Progenitor cell of endocrine pancreas (in vitro differentiated cells): ENCODE measurements at regions not wholly inside any gene's neighbourhood (a gene's known extent, or its start where the extent isn't known, plus 50 kb on each side); places are given as distances from the start of the nearest gene placed in this dataset.

Experiments
- DNase-seq: peaks from one replicate; pipeline ENCODE4 v3.0.0; 2021; ENCODE audit warnings: low spot score; ENCODE audit not compliant: unreplicated experiment
- H3K27ac Mint-ChIP-seq: 2 replicates; pipeline ENCODE4 v1.8.0; 2021; ENCODE audit warnings: mild to moderate bottlenecking, moderate library complexity, mixed read lengths
- H3K27me3 Mint-ChIP-seq: 2 replicates; pipeline ENCODE4 v1.8.0; 2021; ENCODE audit warnings: mixed read lengths
- H3K36me3 Mint-ChIP-seq: 2 replicates; pipeline ENCODE4 v1.8.0; 2022; ENCODE audit warnings: mixed read lengths; ENCODE audit not compliant: insufficient read depth
- H3K4me1 Mint-ChIP-seq: 2 replicates; pipeline ENCODE4 v1.8.0; 2021; ENCODE audit warnings: low read depth, mixed read lengths
- H3K4me3 Mint-ChIP-seq: 2 replicates; pipeline ENCODE4 v1.8.0; 2021; ENCODE audit warnings: low read depth, mild to moderate bottlenecking, moderate library complexity, mixed read lengths
- H3K9me3 Mint-ChIP-seq: 2 replicates; pipeline ENCODE4 v1.8.0; 2021; ENCODE audit warnings: low read depth, mixed read lengths
- TF ChIP-seq, protein P1 (sequence below): fragments of 200-600 bp; sonication (generic); IDR thresholded peaks from one replicate; pipeline ENCODE4 v1.5.0; 2021; ENCODE audit warnings: antibody characterized with exemption, mild to moderate bottlenecking; ENCODE audit not compliant: unreplicated experiment

DNA sequence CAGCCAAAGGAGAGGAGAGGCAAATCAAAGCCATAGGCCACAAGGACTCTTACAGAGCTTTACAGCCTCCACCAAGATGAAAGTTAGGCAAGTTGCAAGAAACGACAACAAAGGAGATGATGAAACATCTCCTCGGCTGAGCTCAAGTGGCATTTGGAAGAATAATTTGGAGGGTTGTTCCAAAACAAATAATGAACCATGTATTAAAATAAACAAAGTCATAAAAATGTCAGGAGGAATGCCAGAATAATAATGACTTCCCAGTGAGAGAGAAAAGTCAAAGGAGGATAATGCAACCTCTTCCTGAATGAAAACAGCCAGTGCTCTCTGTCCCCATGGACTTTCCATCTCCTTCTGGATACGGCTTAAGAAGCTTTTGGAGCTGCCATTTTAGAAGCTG is 371.4 kb upstream of the ID4 start:
- no peak overlapping the region for H3K4me3 Mint-ChIP-seq
- TF ChIP-seq, protein P1, sequence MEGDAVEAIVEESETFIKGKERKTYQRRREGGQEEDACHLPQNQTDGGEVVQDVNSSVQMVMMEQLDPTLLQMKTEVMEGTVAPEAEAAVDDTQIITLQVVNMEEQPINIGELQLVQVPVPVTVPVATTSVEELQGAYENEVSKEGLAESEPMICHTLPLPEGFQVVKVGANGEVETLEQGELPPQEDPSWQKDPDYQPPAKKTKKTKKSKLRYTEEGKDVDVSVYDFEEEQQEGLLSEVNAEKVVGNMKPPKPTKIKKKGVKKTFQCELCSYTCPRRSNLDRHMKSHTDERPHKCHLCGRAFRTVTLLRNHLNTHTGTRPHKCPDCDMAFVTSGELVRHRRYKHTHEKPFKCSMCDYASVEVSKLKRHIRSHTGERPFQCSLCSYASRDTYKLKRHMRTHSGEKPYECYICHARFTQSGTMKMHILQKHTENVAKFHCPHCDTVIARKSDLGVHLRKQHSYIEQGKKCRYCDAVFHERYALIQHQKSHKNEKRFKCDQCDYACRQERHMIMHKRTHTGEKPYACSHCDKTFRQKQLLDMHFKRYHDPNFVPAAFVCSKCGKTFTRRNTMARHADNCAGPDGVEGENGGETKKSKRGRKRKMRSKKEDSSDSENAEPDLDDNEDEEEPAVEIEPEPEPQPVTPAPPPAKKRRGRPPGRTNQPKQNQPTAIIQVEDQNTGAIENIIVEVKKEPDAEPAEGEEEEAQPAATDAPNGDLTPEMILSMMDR = no peak

DNA sequence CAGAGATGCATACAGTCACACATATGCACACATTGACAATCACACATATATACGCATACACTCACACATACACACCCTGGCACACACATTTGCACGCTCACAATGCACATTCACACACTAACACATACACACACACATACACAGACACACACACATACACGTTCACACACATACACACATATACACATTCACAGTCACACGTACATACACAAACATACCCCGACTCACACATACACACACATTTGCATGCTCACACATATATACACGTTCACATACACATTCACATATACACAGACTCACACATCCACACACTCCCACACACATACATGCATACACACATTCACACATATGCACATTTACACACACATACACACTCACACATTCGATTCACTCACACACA is 366.8 kb upstream of the ID4 start:
- Mint-ChIP-seq H3K27ac (no peak overlapping the region), H3K4me1 (peaks cover 5% of the 10 kb centered on the region), H3K4me3 (no peak overlapping the region), H3K9me3 (peaks cover 10% of the 10 kb centered on the region), H3K27me3 (no peaks in the 10 kb centered on the region), H3K36me3 (no peaks in the 10 kb centered on the region)
- DNase-seq = no peak
- TF ChIP-seq, protein P1 = no peak

More for the DNA sequence above, 371.4 kb upstream of the ID4 start:
- Mint-ChIP-seq H3K36me3 (no peaks in the 10 kb centered on the region), H3K9me3 (no peaks in the 10 kb centered on the region), H3K4me1 (peaks cover 17% of the 10 kb centered on the region), H3K27ac (peak overlapping the region; percentile 82), H3K27me3 (no peaks in the 10 kb centered on the region)
- DNase-seq = no peak

DNA sequence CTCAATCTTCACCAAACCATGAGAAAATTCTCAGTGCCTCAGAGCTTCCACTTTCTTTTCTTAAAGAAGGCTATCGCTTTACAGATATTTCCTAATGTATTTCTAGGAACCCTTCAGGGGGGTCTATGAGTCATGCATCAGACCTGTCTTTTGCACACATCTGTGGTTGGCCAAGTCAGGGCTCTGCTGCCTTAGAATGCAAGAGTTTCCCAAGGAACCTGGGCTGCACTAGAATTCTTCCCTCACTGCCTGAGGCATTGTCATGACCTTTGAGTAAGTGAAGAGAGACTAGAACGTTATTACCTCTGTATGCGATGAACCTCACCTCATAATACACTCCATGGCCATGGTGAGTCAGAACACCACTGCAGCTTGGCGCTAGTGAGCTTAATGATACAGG is 365.0 kb upstream of the ID4 start:
- TF ChIP-seq, protein P1 = no peak
- H3K4me3 Mint-ChIP-seq = no peak overlapping the region
- no peak overlapping the region for H3K27ac Mint-ChIP-seq
- H3K9me3 Mint-ChIP-seq = peaks cover 17% of the 10 kb centered on the region
- no peaks in the 10 kb centered on the region for H3K27me3 Mint-ChIP-seq
- H3K36me3 Mint-ChIP-seq = no peaks in the 10 kb centered on the region
- DNase-seq = no peak
- H3K4me1 Mint-ChIP-seq = no peaks in the 10 kb centered on the region

DNA sequence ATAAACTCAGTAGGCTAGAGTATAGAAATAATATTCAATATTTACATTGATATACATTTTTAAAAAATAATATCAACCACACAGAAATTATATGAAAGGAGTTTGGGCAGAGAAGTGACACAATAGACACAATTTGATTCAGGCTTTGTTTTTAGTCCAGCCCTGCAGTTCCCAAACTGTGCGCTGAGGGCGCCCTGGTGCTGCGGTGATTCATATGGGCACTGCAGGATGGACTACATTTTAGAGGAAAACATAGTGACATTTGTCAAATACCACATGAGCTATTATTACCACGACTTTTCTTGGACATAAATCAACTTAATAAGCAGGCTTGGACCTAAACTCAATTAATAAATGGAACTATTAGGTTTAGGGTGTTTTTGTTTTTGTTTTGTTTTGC is 364.3 kb upstream of the ID4 start:
- peaks cover 23% of the 10 kb centered on the region for H3K9me3 Mint-ChIP-seq
- no peaks in the 10 kb centered on the region for H3K36me3 Mint-ChIP-seq
- H3K4me1 Mint-ChIP-seq = no peaks in the 10 kb centered on the region
- H3K27me3 Mint-ChIP-seq = no peaks in the 10 kb centered on the region
- H3K27ac Mint-ChIP-seq = no peak overlapping the region
- H3K4me3 Mint-ChIP-seq = no peak overlapping the region
- TF ChIP-seq, protein P1 = peak; percentile 46
- no peak for DNase-seq

DNA sequence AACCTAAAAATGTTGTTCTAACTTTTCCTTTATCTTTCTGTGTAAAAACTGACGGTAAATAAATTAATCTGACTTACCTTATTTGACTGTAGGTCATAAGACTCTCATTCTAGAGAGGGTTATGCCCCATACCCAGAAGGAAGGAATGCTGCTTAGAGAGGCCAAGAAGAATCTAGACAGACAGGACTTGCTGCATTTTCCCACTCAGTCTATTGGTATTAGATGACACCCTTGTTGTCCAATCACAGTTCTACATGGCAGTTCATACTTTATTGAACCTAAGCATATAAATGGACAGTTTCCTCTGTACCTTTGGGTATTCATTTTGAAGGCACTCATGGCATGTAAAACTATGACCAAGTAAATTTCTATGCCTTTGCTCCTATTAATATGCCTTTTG is 359.6 kb upstream of the ID4 start:
- H3K36me3 Mint-ChIP-seq = no peaks in the 10 kb centered on the region
- no peak overlapping the region for H3K4me3 Mint-ChIP-seq
- TF ChIP-seq, protein P1 = no peak
- H3K9me3 Mint-ChIP-seq = peaks cover 23% of the 10 kb centered on the region
- H3K27me3 Mint-ChIP-seq = no peaks in the 10 kb centered on the region
- no peaks in the 10 kb centered on the region for H3K4me1 Mint-ChIP-seq
- DNase-seq = no peak
- no peak overlapping the region for H3K27ac Mint-ChIP-seq

DNA sequence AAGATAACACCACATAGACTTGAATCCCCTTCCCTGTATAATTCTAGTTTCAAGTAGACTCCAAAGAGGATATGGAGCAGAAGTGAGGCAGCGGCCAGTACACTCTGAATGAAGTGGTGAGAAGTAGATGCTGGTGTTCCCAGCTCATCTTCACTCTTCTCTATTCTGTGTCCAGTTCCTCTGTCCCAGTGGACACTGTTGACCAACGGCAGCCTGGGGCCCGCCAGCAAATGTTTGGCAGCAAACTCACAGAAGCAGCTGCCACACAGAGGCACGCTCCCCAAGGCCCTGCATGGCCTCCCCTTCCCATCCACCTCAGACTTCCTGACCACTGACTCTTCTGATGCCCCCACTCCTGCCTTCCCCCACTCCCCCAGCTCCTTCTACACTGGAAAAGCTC is 358.9 kb upstream of the ID4 start:
- Mint-ChIP-seq H3K4me1 (no peaks in the 10 kb centered on the region), H3K9me3 (peaks cover 25% of the 10 kb centered on the region), H3K4me3 (no peak overlapping the region), H3K36me3 (peaks cover 1% of the 10 kb centered on the region), H3K27me3 (no peaks in the 10 kb centered on the region), H3K27ac (peak overlapping the region; percentile 81)
- TF ChIP-seq, protein P1 = no peak
- DNase-seq = no peak
